ENCODE measurements at regions not wholly inside any gene's neighbourhood (a gene's known extent, or its start where the extent isn't known, plus 50 kb on each side); places are given as distances from the start of the nearest gene placed in this dataset.

DNA sequence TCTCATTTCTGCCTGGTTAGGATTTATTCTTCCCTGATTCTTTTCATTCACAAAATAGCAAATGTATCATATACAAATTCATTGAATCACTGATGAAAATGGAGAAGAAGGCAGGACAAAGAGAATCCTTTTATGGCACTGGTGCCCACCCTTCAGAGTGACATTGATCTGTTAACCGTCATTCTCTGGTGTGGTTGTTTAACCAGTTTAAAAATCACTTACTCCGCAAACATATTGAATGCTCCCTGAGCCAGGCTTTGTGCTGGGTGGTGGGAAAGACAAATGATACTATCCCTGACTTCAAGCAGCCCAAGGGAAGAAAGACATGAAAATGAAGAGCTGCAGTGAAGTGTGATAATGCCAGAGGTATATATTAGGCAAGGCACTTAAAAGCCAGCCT, 187.5 kb upstream of the SLC38A2 start:
- TF ChIP-seq CTCF (IDR thresholded peaks at IDR 0.05) = no peak
- no peak for TF ChIP-seq POLR2AphosphoS5 (IDR thresholded peaks at IDR 0.05)

Data from upper lobe of left lung (tissue), 4 donors.